Panc1 (cell line): ENCODE measurements at regions not wholly inside any gene's neighbourhood (a gene's known extent, or its start where the extent isn't known, plus 50 kb on each side); places are given as distances from the start of the nearest gene placed in this dataset.
"Not testable (repeated sequence)": the region's sequence is repeated elsewhere in the genome, so short reads cannot be mapped to it uniquely, and the experiment has no call there.

ENCODE experiments used
- ATAC-seq: fragments of 200-7000 bp; cut with Tn5 transposase; 2 replicates; pipeline ENCODE4 v1.9.1; 2020; ENCODE audit warnings: mild to moderate bottlenecking, moderate library complexity
- BruUV-seq: library from RNA; stranded (reverse); fragments of 400-500 nt; replicated peaks from 2 replicates; lab custom pipeline; 2021; lab: Mats Ljungman, UMichigan
- CTCF ChIA-PET: fragments of 300-600 bp; sonication (Branson Sonifier 250); formaldehyde crosslinking; loops from one replicate; lab custom pipeline; 2022; ENCODE audit warnings: antibody characterized with exemption; lab: Charles Lee
- POLR2A ChIA-PET: fragments of 300-600 bp; sonication (Branson Sonifier 250); formaldehyde crosslinking; loops from one replicate; lab custom pipeline; 2022; ENCODE audit warnings: antibody characterized with exemption; lab: Charles Lee
- DNase-seq: peaks from one replicate; pipeline ENCODE4 v3.0.0-alpha.2; 2010; ENCODE audit warnings: low read depth, low spot score
- H3K27ac ChIP-seq: 2 replicates; pipeline ENCODE4 v1.5.1; 2011; ENCODE audit warnings: mild to moderate bottlenecking, low read length, inconsistent platforms
- H3K27me3 ChIP-seq: fragments of 200-500 bp; sonication (Bioruptor generic); 2 replicates; pipeline ENCODE4 v1.6.0; 2014; ENCODE audit warnings: low read length, inconsistent platforms; ENCODE audit not compliant: control insufficient read depth, insufficient read depth
- H3K36me3 ChIP-seq: fragments of 200-500 bp; sonication (Bioruptor generic); 2 replicates; pipeline ENCODE4 v1.5.1; 2014; ENCODE audit warnings: inconsistent platforms, mild to moderate bottlenecking, low read length, moderate library complexity; ENCODE audit not compliant: control insufficient read depth, insufficient read depth
- H3K4me1 ChIP-seq: 2 replicates; pipeline ENCODE4 v1.5.1; 2011; ENCODE audit warnings: inconsistent platforms, mild to moderate bottlenecking, low read length, moderate library complexity; ENCODE audit not compliant: control insufficient read depth, insufficient read depth
- H3K4me3 ChIP-seq, 2 experiments: 2 replicates each; pipeline ENCODE4 v1.5.1; 2011 to 2012; ENCODE audit warnings: low read depth in 2 of 2, low read length in 2 of 2, mild to moderate bottlenecking in 2 of 2, inconsistent platforms in 1 of 2, moderate library complexity in 1 of 2
- H3K9me3 ChIP-seq: fragments of 200-500 bp; sonication (Bioruptor generic); 2 replicates; pipeline ENCODE4 v1.5.1; 2014; ENCODE audit warnings: low read depth, mild to moderate bottlenecking, inconsistent platforms, low read length, moderate library complexity; ENCODE audit not compliant: control insufficient read depth, insufficient read depth
- POLR2AphosphoS5 ChIP-seq: IDR thresholded peaks from 2 replicates; pipeline ENCODE4 v1.6.1; 2012; ENCODE audit warnings: mild to moderate bottlenecking, low read depth, low read length, moderate library complexity
- SIN3A ChIP-seq: IDR thresholded peaks from 2 replicates; pipeline ENCODE4 v1.6.1; 2012; ENCODE audit warnings: low read depth, mild to moderate bottlenecking, low read length, moderate library complexity, borderline replicate concordance; ENCODE audit not compliant: insufficient read depth
- TCF7L2 ChIP-seq: IDR thresholded peaks from 2 replicates; pipeline ENCODE4 v1.6.1; 2011; ENCODE audit warnings: mild to moderate bottlenecking, low read depth, low read length, inconsistent platforms
- in situ Hi-C: cut with HindIII; loops from 2 replicates; pipeline ENCODE4 v1.10.0; 2016; ENCODE audit warnings: low sequenced_read_pairs, low pct_unique_long_range_greater_than_20kb
- intact Hi-C: fragments of 100-400 bp; cut with micrococcal nuclease; formaldehyde crosslinking; loops from one replicate; pipeline ENCODE4 v1.10.0; 2022; ENCODE audit not compliant: unreplicated experiment
- TF ChIP-seq, protein P1 (sequence below): fragments of 450-650 bp; IDR thresholded peaks from 2 replicates; pipeline ENCODE4 v1.5.1; 2017; ENCODE audit warnings: mild to moderate bottlenecking
- TF ChIP-seq, protein P2 (sequence below), 2 experiments: IDR thresholded peaks; 2 replicates each; pipeline ENCODE4 v1.6.1; 2011 to 2012; ENCODE audit warnings: low read depth in 2 of 2, control low read depth in 1 of 2, low read length in 1 of 2, mild to moderate bottlenecking in 1 of 2, moderate library complexity in 1 of 2; ENCODE audit not compliant: insufficient read depth in 1 of 2

DNA sequence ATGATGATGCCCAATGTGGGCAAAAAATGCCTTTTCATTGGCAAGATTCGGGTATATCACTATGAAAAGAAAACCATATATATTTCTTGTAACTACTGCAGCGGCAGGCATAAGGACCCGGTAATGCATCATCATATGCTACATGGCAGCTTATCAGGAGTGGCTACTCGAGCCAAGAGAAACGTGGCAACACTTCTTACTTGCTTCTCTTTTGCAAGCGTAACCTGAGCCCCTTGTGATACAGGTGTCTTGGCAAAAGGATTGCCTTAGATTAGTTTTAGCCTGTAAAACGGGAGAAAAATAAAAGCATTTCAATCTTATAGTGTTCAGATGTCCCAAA lies 280.3 kb downstream of the SPRY1 start:
- BruUV-seq, result no TSS peak
- Histone ChIP-seq H3K36me3 (no peaks in the 10 kb centered on the region), H3K9me3 (no peaks in the 10 kb centered on the region), H3K27me3 (no peaks in the 10 kb centered on the region), H3K4me1 (peaks cover 7% of the 10 kb centered on the region), H3K4me3 (no peak overlapping the region), H3K27ac (0 out of 2 replicates have a peak overlapping the region, but pooled peaks have one; percentile 1)
- ATAC-seq, result no peak
- POLR2A ChIA-PET, result no interaction called here
- in situ Hi-C loops, result no loop called here
- intact Hi-C loops, result no loop called here
- CTCF ChIA-PET, result no interaction called here
- TF ChIP-seq, protein P1, sequence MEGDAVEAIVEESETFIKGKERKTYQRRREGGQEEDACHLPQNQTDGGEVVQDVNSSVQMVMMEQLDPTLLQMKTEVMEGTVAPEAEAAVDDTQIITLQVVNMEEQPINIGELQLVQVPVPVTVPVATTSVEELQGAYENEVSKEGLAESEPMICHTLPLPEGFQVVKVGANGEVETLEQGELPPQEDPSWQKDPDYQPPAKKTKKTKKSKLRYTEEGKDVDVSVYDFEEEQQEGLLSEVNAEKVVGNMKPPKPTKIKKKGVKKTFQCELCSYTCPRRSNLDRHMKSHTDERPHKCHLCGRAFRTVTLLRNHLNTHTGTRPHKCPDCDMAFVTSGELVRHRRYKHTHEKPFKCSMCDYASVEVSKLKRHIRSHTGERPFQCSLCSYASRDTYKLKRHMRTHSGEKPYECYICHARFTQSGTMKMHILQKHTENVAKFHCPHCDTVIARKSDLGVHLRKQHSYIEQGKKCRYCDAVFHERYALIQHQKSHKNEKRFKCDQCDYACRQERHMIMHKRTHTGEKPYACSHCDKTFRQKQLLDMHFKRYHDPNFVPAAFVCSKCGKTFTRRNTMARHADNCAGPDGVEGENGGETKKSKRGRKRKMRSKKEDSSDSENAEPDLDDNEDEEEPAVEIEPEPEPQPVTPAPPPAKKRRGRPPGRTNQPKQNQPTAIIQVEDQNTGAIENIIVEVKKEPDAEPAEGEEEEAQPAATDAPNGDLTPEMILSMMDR, result no peak
- TF ChIP-seq SIN3A (no peak), POLR2AphosphoS5 (no peak), TCF7L2 (no peak)
- TF ChIP-seq, protein P2, sequence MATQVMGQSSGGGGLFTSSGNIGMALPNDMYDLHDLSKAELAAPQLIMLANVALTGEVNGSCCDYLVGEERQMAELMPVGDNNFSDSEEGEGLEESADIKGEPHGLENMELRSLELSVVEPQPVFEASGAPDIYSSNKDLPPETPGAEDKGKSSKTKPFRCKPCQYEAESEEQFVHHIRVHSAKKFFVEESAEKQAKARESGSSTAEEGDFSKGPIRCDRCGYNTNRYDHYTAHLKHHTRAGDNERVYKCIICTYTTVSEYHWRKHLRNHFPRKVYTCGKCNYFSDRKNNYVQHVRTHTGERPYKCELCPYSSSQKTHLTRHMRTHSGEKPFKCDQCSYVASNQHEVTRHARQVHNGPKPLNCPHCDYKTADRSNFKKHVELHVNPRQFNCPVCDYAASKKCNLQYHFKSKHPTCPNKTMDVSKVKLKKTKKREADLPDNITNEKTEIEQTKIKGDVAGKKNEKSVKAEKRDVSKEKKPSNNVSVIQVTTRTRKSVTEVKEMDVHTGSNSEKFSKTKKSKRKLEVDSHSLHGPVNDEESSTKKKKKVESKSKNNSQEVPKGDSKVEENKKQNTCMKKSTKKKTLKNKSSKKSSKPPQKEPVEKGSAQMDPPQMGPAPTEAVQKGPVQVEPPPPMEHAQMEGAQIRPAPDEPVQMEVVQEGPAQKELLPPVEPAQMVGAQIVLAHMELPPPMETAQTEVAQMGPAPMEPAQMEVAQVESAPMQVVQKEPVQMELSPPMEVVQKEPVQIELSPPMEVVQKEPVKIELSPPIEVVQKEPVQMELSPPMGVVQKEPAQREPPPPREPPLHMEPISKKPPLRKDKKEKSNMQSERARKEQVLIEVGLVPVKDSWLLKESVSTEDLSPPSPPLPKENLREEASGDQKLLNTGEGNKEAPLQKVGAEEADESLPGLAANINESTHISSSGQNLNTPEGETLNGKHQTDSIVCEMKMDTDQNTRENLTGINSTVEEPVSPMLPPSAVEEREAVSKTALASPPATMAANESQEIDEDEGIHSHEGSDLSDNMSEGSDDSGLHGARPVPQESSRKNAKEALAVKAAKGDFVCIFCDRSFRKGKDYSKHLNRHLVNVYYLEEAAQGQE (IDR thresholded peaks at IDR 0.05; ENCODE audit: insufficient read depth in 1 of 2, low read depth in 2 of 2, low read length in 1 of 2), result no peak
- DNase-seq, result no peak

DNA sequence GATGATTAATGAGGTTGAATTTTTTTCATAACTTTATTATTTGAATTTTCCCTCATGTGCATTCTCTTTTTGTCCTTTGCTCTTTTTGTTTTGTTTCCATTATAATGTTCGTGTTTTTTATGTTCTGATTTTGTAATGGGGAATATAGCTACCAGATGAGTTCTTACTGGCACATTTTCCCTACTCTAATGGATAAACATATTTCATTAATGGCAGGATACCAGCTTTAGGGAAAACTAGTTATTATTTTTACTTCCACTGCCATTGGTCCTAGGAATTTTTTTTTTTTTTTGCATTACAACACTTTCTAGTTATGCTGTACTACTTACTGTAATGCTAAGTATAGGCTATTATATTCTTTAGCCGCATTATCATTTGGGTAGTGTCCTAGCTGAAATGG lies 286.3 kb downstream of the SPRY1 start:
- H3K27ac ChIP-seq, result no peak overlapping the region
- TF ChIP-seq SIN3A (no peak), TCF7L2 (no peak), POLR2AphosphoS5 (no peak)
- TF ChIP-seq, protein P2 (IDR thresholded peaks at IDR 0.05; ENCODE audit: insufficient read depth in 1 of 2, low read depth in 2 of 2, low read length in 1 of 2), result no peak
- TF ChIP-seq, protein P1, result no peak
- H3K36me3 ChIP-seq, result no peaks in the 10 kb centered on the region
- ChIA-PET POLR2A (no interaction called here), CTCF (no interaction called here)
- H3K4me3 ChIP-seq, result no peak overlapping the region
- intact Hi-C loops (no loop called here), in situ Hi-C loops (no loop called here)
- ATAC-seq (no peak), DNase-seq (no peak)
- no peaks in the 10 kb centered on the region for H3K27me3 ChIP-seq
- H3K4me1 ChIP-seq, result no peaks in the 10 kb centered on the region
- H3K9me3 ChIP-seq, result no peaks in the 10 kb centered on the region
- no TSS peak for BruUV-seq

DNA sequence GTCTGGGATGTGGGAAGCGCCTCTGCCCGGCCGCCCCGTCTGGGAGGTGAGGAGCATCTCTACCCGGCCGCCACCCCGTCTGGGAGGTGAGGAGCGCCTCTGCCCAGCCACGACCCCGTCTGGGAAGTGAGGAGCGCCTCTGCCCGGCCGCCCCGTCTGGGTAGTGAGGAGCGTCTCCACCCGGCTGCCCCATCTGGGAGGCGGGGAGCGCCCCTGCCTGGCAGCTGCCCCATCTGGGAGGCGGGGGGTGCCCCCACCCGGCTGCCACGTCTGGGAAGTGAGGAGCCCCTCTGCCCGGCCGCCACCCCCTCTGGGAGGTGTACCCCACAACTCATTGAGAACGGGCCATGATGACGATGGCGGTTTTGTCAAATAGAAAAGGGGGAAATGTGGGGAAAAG lies 288.3 kb downstream of the SPRY1 start:
- H3K27ac ChIP-seq, CTCF ChIA-PET, H3K4me3 ChIP-seq, DNase-seq, H3K36me3 ChIP-seq, intact Hi-C loops, H3K4me1 ChIP-seq, H3K9me3 ChIP-seq, in situ Hi-C loops, BruUV-seq, ATAC-seq, POLR2A ChIA-PET, H3K27me3 ChIP-seq: not testable (repeated sequence)

DNA sequence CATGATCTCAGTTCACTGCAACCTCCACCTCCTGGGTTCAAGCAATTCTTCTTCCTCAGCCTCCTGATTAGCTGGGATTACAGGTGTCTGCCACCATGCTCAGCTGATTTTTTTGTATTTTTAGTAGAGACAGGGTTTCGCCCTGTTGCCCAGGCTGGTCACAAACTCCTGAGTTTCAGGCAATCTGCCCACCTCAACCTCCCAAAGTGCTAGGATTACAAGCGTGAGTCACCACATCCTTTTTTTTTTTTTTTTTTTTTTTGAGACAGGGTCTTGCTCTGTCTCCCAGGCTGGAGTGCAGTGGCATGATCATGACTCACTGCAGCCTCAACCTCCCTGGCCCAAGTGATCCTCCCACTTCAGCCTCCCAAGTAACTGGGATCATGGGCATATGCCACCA lies 298.9 kb downstream of the SPRY1 start:
- POLR2A ChIA-PET, DNase-seq, in situ Hi-C loops, H3K27me3 ChIP-seq, H3K9me3 ChIP-seq, H3K36me3 ChIP-seq, ATAC-seq, H3K27ac ChIP-seq, intact Hi-C loops, CTCF ChIA-PET, H3K4me1 ChIP-seq, H3K4me3 ChIP-seq, BruUV-seq: not testable (repeated sequence)
